DND-41 (cell line): ENCODE measurements at regions not wholly inside any gene's neighbourhood (a gene's known extent, or its start where the extent isn't known, plus 50 kb on each side); places are given as distances from the start of the nearest gene placed in this dataset.

Experiments
- ATAC-seq: fragments of 200-7000 bp; cut with Tn5 transposase; 3 replicates; pipeline ENCODE4 v1.9.1; 2021; ENCODE audit warnings: low read depth; ENCODE audit not compliant: insufficient read depth
- DNase-seq: peaks from one replicate; pipeline ENCODE4 v3.0.0-alpha.2; 2020
- H2AFZ ChIP-seq: 2 replicates; pipeline ENCODE4 v1.6.0; 2012; ENCODE audit warnings: low read depth, low read length
- H3K27ac ChIP-seq: 2 replicates; pipeline ENCODE4 v1.5.1; 2012; ENCODE audit warnings: low read length, inconsistent platforms
- H3K27me3 ChIP-seq: fragments of 200-600 bp; sonication (generic); 2 replicates; pipeline ENCODE4 v1.6.0; 2012; ENCODE audit warnings: low read length, mild to moderate bottlenecking, inconsistent platforms; ENCODE audit not compliant: insufficient read depth, poor library complexity
- H3K36me3 ChIP-seq: 2 replicates; pipeline ENCODE4 v1.5.1; 2012; ENCODE audit warnings: low read length, inconsistent platforms; ENCODE audit not compliant: insufficient read depth
- H3K4me1 ChIP-seq: 2 replicates; pipeline ENCODE4 v1.5.1; 2012; ENCODE audit warnings: mild to moderate bottlenecking, low read length; ENCODE audit not compliant: insufficient read depth
- H3K4me2 ChIP-seq: 2 replicates; pipeline ENCODE4 v1.6.0; 2012; ENCODE audit warnings: mild to moderate bottlenecking, moderate library complexity, low read length, inconsistent platforms; ENCODE audit not compliant: insufficient read depth
- H3K4me3 ChIP-seq, 2 experiments: fragments of 200-600 bp in 1 of 2; shearing (Covaris generic) in 1 of 2; 2 replicates each; pipeline ENCODE4 v1.5.1; 2012 to 2016; ENCODE audit warnings: inconsistent platforms in 2 of 2, low read length in 2 of 2, mild to moderate bottlenecking in 2 of 2, low read depth in 1 of 2, moderate library complexity in 1 of 2
- H3K79me2 ChIP-seq: 2 replicates; pipeline ENCODE4 v1.6.0; 2012; ENCODE audit warnings: low read length, inconsistent platforms; ENCODE audit not compliant: insufficient read depth
- H3K9ac ChIP-seq: 2 replicates; pipeline ENCODE4 v1.6.0; 2012; ENCODE audit warnings: low read depth, mild to moderate bottlenecking, inconsistent platforms, low read length, moderate library complexity
- H3K9me3 ChIP-seq: 2 replicates; pipeline ENCODE4 v1.5.1; 2012; ENCODE audit warnings: low read length, moderate library complexity, mild to moderate bottlenecking, inconsistent platforms; ENCODE audit not compliant: insufficient read depth, severe bottlenecking
- H4K20me1 ChIP-seq: 2 replicates; pipeline ENCODE4 v1.6.0; 2012; ENCODE audit warnings: low read length; ENCODE audit not compliant: insufficient read depth
- EZH2 ChIP-seq: IDR thresholded peaks from 3 replicates; pipeline ENCODE4 v1.6.1; 2012; ENCODE audit warnings: borderline replicate concordance, low read depth, mild to moderate bottlenecking, moderate library complexity, low read length, inconsistent platforms; ENCODE audit not compliant: severe bottlenecking
- TF ChIP-seq, protein P1 (sequence below): IDR thresholded peaks from 2 replicates; pipeline ENCODE4 v1.5.1; 2012; ENCODE audit warnings: borderline replicate concordance, low read length, moderate library complexity, mild to moderate bottlenecking; ENCODE audit not compliant: poor library complexity, severe bottlenecking; ENCODE audit errors: extremely low read depth

DNA sequence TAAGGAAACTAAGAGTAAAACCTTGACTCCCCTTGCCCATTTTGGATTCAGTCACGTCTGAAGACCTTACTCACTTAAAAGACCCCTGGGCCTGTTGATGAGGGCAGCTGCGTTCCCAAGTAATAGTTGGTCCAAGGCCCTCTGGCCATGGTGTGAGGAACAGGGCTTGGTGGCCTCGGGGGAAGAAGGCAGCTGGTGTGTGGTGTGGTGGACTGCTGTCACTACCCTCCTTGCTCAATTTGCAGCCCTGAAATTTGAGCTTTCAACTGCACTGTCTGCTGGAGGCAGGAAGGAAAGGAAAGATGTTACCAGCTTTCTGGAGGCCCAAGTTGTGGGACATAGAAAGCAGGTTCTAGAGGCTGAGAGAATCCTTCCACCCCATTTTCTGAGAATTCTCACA lies 128.2 kb downstream of the SLC38A6 start:
- Histone ChIP-seq H2AFZ (no peak overlapping the region), H3K79me2 (no peaks in the 10 kb centered on the region), H3K27me3 (no peaks in the 10 kb centered on the region), H3K4me1 (no peaks in the 10 kb centered on the region), H4K20me1 (no peaks in the 10 kb centered on the region), H3K4me3 (no peak overlapping the region), H3K4me2 (no peak overlapping the region), H3K9ac (no peak overlapping the region), H3K9me3 (peaks cover 6% of the 10 kb centered on the region), H3K27ac (no peak overlapping the region), H3K36me3 (no peaks in the 10 kb centered on the region)
- no peak for ATAC-seq
- DNase-seq, result no peak
- TF ChIP-seq EZH2, result no peak
- TF ChIP-seq, protein P1, sequence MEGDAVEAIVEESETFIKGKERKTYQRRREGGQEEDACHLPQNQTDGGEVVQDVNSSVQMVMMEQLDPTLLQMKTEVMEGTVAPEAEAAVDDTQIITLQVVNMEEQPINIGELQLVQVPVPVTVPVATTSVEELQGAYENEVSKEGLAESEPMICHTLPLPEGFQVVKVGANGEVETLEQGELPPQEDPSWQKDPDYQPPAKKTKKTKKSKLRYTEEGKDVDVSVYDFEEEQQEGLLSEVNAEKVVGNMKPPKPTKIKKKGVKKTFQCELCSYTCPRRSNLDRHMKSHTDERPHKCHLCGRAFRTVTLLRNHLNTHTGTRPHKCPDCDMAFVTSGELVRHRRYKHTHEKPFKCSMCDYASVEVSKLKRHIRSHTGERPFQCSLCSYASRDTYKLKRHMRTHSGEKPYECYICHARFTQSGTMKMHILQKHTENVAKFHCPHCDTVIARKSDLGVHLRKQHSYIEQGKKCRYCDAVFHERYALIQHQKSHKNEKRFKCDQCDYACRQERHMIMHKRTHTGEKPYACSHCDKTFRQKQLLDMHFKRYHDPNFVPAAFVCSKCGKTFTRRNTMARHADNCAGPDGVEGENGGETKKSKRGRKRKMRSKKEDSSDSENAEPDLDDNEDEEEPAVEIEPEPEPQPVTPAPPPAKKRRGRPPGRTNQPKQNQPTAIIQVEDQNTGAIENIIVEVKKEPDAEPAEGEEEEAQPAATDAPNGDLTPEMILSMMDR, result no peak

DNA sequence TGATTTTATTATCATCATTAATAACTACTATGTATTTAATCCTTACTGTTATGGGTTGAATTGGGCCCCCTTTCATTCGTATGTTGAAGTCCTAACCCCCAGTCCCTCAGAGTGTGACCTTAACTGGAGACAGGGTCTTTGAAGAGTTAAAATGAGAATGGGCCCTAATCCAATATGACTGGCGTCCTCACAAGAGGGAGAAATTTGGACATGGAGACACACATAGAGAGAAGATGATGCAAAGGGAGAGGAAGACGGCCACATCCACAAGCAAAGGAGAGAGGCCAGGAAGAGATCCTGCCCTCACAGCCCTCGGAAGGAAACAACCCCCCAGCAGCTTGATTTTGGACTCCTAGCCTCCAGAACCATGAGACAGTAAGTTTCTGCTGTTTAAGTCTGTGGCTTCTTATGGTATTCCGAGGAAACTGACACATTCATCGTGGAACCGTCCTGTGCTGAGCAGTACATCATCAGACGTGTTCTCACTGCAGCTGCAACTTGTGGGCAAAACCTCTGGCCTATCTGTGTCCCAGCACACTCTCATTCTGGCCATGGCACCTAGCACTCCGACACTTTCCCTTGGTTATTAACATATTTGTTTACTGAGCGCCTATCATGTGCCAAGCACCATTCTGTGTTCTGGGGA lies 127.6 kb downstream of the SLC38A6 start:
- no peaks in the 10 kb centered on the region for H3K4me1 ChIP-seq
- no peak overlapping the region for H3K9ac ChIP-seq
- H4K20me1 ChIP-seq, result no peaks in the 10 kb centered on the region
- H3K27ac ChIP-seq, result no peak overlapping the region
- H2AFZ ChIP-seq, result no peak overlapping the region
- no peak overlapping the region for H3K4me3 ChIP-seq
- H3K4me2 ChIP-seq, result no peak overlapping the region
- no peaks in the 10 kb centered on the region for H3K79me2 ChIP-seq
- H3K9me3 ChIP-seq, result peaks cover under 1% of the 10 kb centered on the region
- DNase-seq, result no peak
- no peak for ATAC-seq
- TF ChIP-seq EZH2, result no peak
- TF ChIP-seq, protein P1, result no peak
- no peaks in the 10 kb centered on the region for H3K36me3 ChIP-seq
- no peaks in the 10 kb centered on the region for H3K27me3 ChIP-seq

DNA sequence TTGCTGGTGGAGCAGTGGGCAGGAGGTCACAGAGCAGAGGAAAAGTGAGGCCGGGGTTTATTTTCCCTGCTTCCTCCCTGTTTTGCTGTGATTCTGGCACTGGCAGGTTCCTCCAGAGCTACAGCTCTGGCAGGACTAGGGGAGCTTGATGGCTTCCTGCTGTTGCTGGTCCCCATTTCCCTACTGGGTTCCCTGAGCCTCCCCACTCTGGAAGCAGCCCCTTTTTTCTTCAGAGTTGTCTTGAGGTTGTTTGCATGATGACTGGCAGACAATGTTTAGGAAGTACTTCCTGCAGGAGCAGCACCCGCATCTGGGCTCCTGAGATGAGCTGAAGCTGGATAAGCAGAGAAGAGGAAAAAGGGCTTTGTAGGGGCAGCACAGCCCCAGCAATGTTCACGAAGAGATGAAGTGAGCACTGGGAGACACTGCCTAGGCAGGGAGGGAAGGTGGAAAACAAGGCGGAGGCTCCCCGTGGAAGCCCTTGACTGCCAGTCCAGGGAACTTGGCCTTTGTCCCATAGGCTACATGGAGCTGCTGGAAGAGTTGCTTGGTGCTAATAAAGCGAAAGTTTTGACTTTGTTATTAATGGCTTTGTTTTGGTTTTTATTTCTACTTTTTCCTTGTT lies 126.9 kb downstream of the SLC38A6 start:
- H3K9ac ChIP-seq, result no peak overlapping the region
- H3K4me2 ChIP-seq, result no peak overlapping the region
- no peaks in the 10 kb centered on the region for H4K20me1 ChIP-seq
- H3K36me3 ChIP-seq, result no peaks in the 10 kb centered on the region
- no peaks in the 10 kb centered on the region for H3K27me3 ChIP-seq
- no peak overlapping the region for H3K4me3 ChIP-seq
- ATAC-seq (no peak), DNase-seq (no peak)
- H3K79me2 ChIP-seq, result no peaks in the 10 kb centered on the region
- TF ChIP-seq, protein P1, result no peak
- no peak for TF ChIP-seq EZH2
- H3K27ac ChIP-seq, result no peak overlapping the region
- no peaks in the 10 kb centered on the region for H3K4me1 ChIP-seq
- H2AFZ ChIP-seq, result no peak overlapping the region
- no peaks in the 10 kb centered on the region for H3K9me3 ChIP-seq
